B cell (primary cell): ENCODE measurements at regions not wholly inside any gene's neighbourhood (a gene's known extent, or its start where the extent isn't known, plus 50 kb on each side); places are given as distances from the start of the nearest gene placed in this dataset.

ENCODE experiments used
- ATAC-seq: fragments of 200-7000 bp; cut with Tn5 transposase; one replicate; pipeline ENCODE4 v1.10.0; 2021; ENCODE audit warnings: low read depth, mild to moderate bottlenecking, moderate number of reproducible peaks, moderate library complexity
- CTCF ChIA-PET: fragments of 350-600 bp; sonication (Branson Sonifier 250); formaldehyde crosslinking; loops from one replicate; lab custom pipeline; 2021; ENCODE audit warnings: antibody characterized with exemption, inconsistent platforms; lab: Charles Lee
- POLR2A ChIA-PET: fragments of 350-600 bp; sonication (Branson Sonifier 250); formaldehyde crosslinking; loops from one replicate; lab custom pipeline; 2021; ENCODE audit warnings: antibody characterized with exemption; lab: Charles Lee
- DNase-seq: peaks from one replicate; pipeline ENCODE4 v3.0.0; 2013
- H2AFZ ChIP-seq: 2 replicates; pipeline ENCODE4 v1.6.1; 2012; ENCODE audit warnings: mild to moderate bottlenecking, low read depth, low read length; ENCODE audit not compliant: insufficient read depth, poor library complexity, severe bottlenecking
- H3K27ac ChIP-seq, 2 donors: 1 replicate in 1 of 2; 2 replicates in 1 of 2; pipeline ENCODE4 v1.5.1; 2012 to 2013; ENCODE audit warnings: low read length in 2 of 2, mild to moderate bottlenecking in 2 of 2, moderate library complexity in 1 of 2
- H3K27me3 ChIP-seq, 4 experiments: fragments of 200-600 bp in 1 of 4; sonication (generic) in 1 of 4; replicated peaks in 1 of 4; 1 replicate in 2 of 4; 2 replicates in 2 of 4; pipeline versions ENCODE4 v1.6.1 to v1.7.0; 2013 to 2016; ENCODE audit warnings: low read length in 3 of 4, mild to moderate bottlenecking in 2 of 4, mixed read lengths in 1 of 4, moderate library complexity in 1 of 4; ENCODE audit not compliant: insufficient read depth in 4 of 4, control insufficient read depth in 3 of 4; ENCODE audit errors: control extremely low read depth in 1 of 4
- H3K36me3 ChIP-seq, 2 experiments: replicated peaks in 1 of 2; 1 replicate in 1 of 2; 2 replicates in 1 of 2; pipeline versions ENCODE4 v1.6.1 to v1.7.1; 2013; ENCODE audit warnings: low read length in 1 of 2; ENCODE audit not compliant: insufficient read depth in 2 of 2, control insufficient read depth in 1 of 2; ENCODE audit errors: control extremely low read depth in 1 of 2, extremely low read depth in 1 of 2
- H3K4me1 ChIP-seq, 2 donors: fragments of 200-600 bp in 1 of 2; sonication (generic) in 1 of 2; 1 replicate in 1 of 2; 2 replicates in 1 of 2; pipeline versions ENCODE4 v1.5.1 to v1.6.1; 2013 to 2017; ENCODE audit warnings: low read length in 2 of 2; ENCODE audit not compliant: control insufficient read depth in 2 of 2, insufficient read depth in 2 of 2
- H3K4me2 ChIP-seq: replicated peaks from 2 replicates; pipeline ENCODE3; 2012; ENCODE audit warnings: mild to moderate bottlenecking, low read depth, low read length; ENCODE audit not compliant: poor library complexity, severe bottlenecking
- H3K4me3 ChIP-seq, 5 experiments: fragments of 200-600 bp in 1 of 5; sonication (generic) in 1 of 5; 1 replicate in 3 of 5; 2 replicates in 2 of 5; pipeline versions ENCODE4 v1.5.1 to v1.7.0; 2011 to 2016; ENCODE audit warnings: low read length in 4 of 5, mild to moderate bottlenecking in 4 of 5, low read depth in 2 of 5, control low read depth in 1 of 5, moderate library complexity in 1 of 5; ENCODE audit not compliant: insufficient read depth in 1 of 5; ENCODE audit errors: control extremely low read depth in 1 of 5, extremely low read depth in 1 of 5
- H3K79me2 ChIP-seq: fragments of 200-600 bp; sonication (generic); one replicate; pipeline ENCODE4 v1.6.0; 2016; ENCODE audit warnings: low read length; ENCODE audit not compliant: control insufficient read depth, insufficient read depth
- H3K9ac ChIP-seq: fragments of 200-600 bp; sonication (generic); 2 replicates; pipeline ENCODE4 v1.6.1; 2017; ENCODE audit warnings: mild to moderate bottlenecking, low read length, moderate library complexity
- H3K9me3 ChIP-seq, 3 donors: one replicate each; pipeline versions ENCODE4 v1.6.1 to v1.7.1; 2013; ENCODE audit warnings: low read length in 2 of 3; ENCODE audit not compliant: control insufficient read depth in 2 of 3, insufficient read depth in 1 of 3; ENCODE audit errors: control extremely low read depth in 1 of 3
- H4K20me1 ChIP-seq: 2 replicates; pipeline ENCODE4 v1.6.0; 2012; ENCODE audit warnings: mild to moderate bottlenecking, low read length; ENCODE audit not compliant: insufficient read depth, control insufficient read depth, poor library complexity, severe bottlenecking
- H3K27ac Mint-ChIP-seq: one replicate; pipeline ENCODE4 v1.8.0; 2021; ENCODE audit warnings: mixed read lengths
- H3K27me3 Mint-ChIP-seq: one replicate; pipeline ENCODE4 v1.8.0; 2021; ENCODE audit warnings: mixed read lengths
- H3K4me1 Mint-ChIP-seq: one replicate; pipeline ENCODE4 v1.8.0; 2021; ENCODE audit warnings: mixed read lengths
- H3K4me3 Mint-ChIP-seq: one replicate; pipeline ENCODE4 v1.8.0; 2021; ENCODE audit warnings: mixed read lengths
- H3K9me3 Mint-ChIP-seq: one replicate; pipeline ENCODE4 v1.8.0; 2022; ENCODE audit warnings: mixed read lengths; ENCODE audit not compliant: insufficient read depth
- EZH2 ChIP-seq: IDR thresholded peaks from 2 replicates; pipeline ENCODE4 v1.6.1; 2012; ENCODE audit warnings: borderline replicate concordance, low read depth, mild to moderate bottlenecking, moderate library complexity, low read length; ENCODE audit not compliant: insufficient read depth, poor library complexity, severe bottlenecking
- WGBS: methylation state at CpG from one replicate; pipeline ENCODE4 v1.1.5; 2013; ENCODE audit warnings: missing lambda C conversion rate; ENCODE audit not compliant: insufficient coverage; 5-methylcytosine and 5-hydroxymethylcytosine counted together
- intact Hi-C: fragments of 100-400 bp; cut with micrococcal nuclease; formaldehyde crosslinking; loops from one replicate; pipeline ENCODE4 v1.10.0; 2022
- TF ChIP-seq, protein P1 (sequence below): fragments of 200-600 bp; IDR thresholded peaks from one replicate; pipeline ENCODE4 v1.8.0; 2022; ENCODE audit warnings: antibody characterized with exemption, mild to moderate bottlenecking

DNA sequence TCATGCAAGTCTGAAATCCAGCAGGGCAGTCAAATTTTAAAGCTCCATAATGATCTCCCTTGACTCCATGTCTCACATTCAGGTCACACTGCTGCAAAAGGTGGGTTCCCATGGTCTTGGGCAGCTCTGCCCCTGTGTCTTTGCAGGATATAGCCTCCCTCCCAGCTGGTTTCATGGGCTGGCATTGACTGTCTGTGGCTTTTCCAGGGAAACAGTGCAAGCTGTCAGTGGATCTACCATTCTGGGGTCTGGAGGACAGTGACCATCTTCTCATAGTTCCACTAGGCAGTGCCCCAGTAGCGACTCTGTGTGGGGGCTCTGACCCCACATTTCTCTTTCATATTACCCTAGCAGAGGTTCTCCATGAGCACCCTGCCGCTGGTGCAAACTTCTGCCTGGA is 220.6 kb upstream of the COPS8 start:
- peaks cover 9% of the 10 kb centered on the region for H3K4me1 Mint-ChIP-seq
- intact Hi-C loops = no loop called here
- H3K9ac ChIP-seq = no peak overlapping the region
- POLR2A ChIA-PET = no interaction called here
- peaks cover 0 to 17% (median 0%) of the 10 kb centered on the region in 3 donors for H3K9me3 ChIP-seq
- H3K27me3 ChIP-seq = peaks cover 0 to 2% (median 0%) of the 10 kb centered on the region in 4 experiments
- ATAC-seq (no peak), DNase-seq (no peak)
- H3K9me3 Mint-ChIP-seq = peaks cover 2% of the 10 kb centered on the region
- H3K4me2 ChIP-seq = no peak overlapping the region
- H3K79me2 ChIP-seq = no peaks in the 10 kb centered on the region
- TF ChIP-seq, protein P1, sequence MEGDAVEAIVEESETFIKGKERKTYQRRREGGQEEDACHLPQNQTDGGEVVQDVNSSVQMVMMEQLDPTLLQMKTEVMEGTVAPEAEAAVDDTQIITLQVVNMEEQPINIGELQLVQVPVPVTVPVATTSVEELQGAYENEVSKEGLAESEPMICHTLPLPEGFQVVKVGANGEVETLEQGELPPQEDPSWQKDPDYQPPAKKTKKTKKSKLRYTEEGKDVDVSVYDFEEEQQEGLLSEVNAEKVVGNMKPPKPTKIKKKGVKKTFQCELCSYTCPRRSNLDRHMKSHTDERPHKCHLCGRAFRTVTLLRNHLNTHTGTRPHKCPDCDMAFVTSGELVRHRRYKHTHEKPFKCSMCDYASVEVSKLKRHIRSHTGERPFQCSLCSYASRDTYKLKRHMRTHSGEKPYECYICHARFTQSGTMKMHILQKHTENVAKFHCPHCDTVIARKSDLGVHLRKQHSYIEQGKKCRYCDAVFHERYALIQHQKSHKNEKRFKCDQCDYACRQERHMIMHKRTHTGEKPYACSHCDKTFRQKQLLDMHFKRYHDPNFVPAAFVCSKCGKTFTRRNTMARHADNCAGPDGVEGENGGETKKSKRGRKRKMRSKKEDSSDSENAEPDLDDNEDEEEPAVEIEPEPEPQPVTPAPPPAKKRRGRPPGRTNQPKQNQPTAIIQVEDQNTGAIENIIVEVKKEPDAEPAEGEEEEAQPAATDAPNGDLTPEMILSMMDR = no peak
- TF ChIP-seq EZH2 = no peak
- H4K20me1 ChIP-seq = no peaks in the 10 kb centered on the region
- H2AFZ ChIP-seq = no peak overlapping the region
- no peaks in the 10 kb centered on the region for H3K36me3 ChIP-seq
- no peak overlapping the region for H3K4me3 ChIP-seq
- 94% methylated on average over 2 of the region's 2 CpGs for WGBS
- CTCF ChIA-PET = no interaction called here
- peaks cover 4% of the 10 kb centered on the region for H3K27me3 Mint-ChIP-seq
- no peak overlapping the region for H3K27ac ChIP-seq
- H3K4me3 Mint-ChIP-seq = no peak overlapping the region
- H3K27ac Mint-ChIP-seq = no peak overlapping the region
- H3K4me1 ChIP-seq = no peaks in the 10 kb centered on the region

DNA sequence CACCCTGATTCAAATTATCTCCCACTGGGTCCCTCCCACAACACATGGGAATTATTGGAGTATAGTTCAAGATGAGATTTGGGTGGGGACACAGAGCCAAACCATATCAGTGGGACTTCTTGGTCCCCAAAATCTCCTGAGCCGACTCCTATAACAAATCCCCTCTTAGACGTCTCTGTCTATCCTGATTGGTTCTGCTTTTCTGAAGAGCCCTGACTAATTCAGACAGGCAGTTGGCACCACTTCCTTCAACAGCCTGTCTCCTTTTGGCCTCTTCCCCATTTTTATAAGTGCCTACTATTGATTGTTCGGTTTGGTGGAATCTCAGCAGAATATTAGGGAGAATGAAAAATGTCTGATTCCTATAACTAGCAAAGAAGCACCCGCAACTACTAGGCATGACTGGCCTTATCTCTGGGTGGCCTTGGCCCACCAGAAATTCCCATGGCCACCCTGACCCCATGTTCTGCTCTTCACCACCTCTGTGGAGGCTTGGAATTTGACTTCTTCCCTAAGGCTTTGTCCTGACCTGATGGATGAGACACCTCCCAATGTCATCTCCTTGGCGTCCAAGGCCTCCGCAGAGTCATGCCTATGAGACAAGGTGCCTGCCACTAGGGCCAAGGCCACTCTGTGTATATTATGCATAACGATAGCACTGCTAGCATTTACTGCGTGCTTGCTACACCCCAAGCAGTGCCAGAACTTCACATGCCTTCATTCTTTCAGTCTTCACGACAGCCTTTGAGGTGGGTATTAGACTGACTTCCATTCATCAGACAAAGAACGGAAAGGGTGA is 218.9 kb upstream of the COPS8 start:
- no peak overlapping the region for H3K27ac Mint-ChIP-seq
- peaks cover 0 to 17% (median 0%) of the 10 kb centered on the region in 3 donors for H3K9me3 ChIP-seq
- H3K9ac ChIP-seq = no peak overlapping the region
- H3K4me1 ChIP-seq = no peaks in the 10 kb centered on the region
- no peak overlapping the region for H2AFZ ChIP-seq
- no peak overlapping the region for H3K27ac ChIP-seq
- DNase-seq (no peak), ATAC-seq (no peak)
- H3K4me3 Mint-ChIP-seq = no peak overlapping the region
- peaks cover 0 to 2% (median 0%) of the 10 kb centered on the region in 4 experiments for H3K27me3 ChIP-seq
- H3K4me1 Mint-ChIP-seq = peaks cover 14% of the 10 kb centered on the region
- peaks cover 2% of the 10 kb centered on the region for H3K9me3 Mint-ChIP-seq
- H3K27me3 Mint-ChIP-seq = peaks cover 4% of the 10 kb centered on the region
- H3K4me3 ChIP-seq = no peak overlapping the region
- TF ChIP-seq EZH2 = no peak
- TF ChIP-seq, protein P1 = no peak
- POLR2A ChIA-PET = no interaction called here
- H4K20me1 ChIP-seq = no peaks in the 10 kb centered on the region
- no peak overlapping the region for H3K4me2 ChIP-seq
- H3K36me3 ChIP-seq = no peaks in the 10 kb centered on the region
- WGBS = 100% methylated on average over 4 of the region's 10 CpGs
- no peaks in the 10 kb centered on the region for H3K79me2 ChIP-seq
- intact Hi-C loops = no loop called here
- CTCF ChIA-PET = no interaction called here
